Panc1 (cell line): ENCODE measurements at regions not wholly inside any gene's neighbourhood (a gene's known extent, or its start where the extent isn't known, plus 50 kb on each side); places are given as distances from the start of the nearest gene placed in this dataset.

Source experiments
- POLR2AphosphoS5 ChIP-seq: IDR thresholded peaks from 2 replicates; pipeline ENCODE4 v1.6.1; 2012; ENCODE audit warnings: mild to moderate bottlenecking, low read depth, low read length, moderate library complexity
- TF ChIP-seq, protein P1 (sequence below): fragments of 450-650 bp; IDR thresholded peaks from 2 replicates; pipeline ENCODE4 v1.5.1; 2017; ENCODE audit warnings: mild to moderate bottlenecking
- TF ChIP-seq, protein P2 (sequence below), 2 experiments: IDR thresholded peaks; 2 replicates each; pipeline ENCODE4 v1.6.1; 2011 to 2012; ENCODE audit warnings: low read depth in 2 of 2, control low read depth in 1 of 2, low read length in 1 of 2, mild to moderate bottlenecking in 1 of 2, moderate library complexity in 1 of 2; ENCODE audit not compliant: insufficient read depth in 1 of 2

DNA sequence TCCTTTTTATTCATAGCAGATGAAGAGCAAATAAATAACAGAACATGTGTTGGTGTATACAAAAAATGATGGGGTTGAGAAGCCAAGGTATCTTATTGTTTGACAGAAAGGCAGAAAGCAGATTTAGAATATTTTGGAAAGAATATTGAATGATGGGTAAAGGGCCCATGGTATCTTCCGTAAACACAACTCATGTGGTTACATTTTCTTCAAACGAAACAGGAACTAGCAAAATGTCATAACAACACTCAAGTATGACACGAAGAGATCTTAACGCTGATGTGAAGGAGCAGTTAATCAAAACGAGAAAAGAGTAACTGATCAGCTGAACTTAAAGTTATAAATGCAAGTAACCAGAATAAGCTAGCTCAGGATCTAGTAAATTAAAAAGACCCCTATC lies 195.7 kb upstream of the GK2 start:
- TF ChIP-seq, protein P1, sequence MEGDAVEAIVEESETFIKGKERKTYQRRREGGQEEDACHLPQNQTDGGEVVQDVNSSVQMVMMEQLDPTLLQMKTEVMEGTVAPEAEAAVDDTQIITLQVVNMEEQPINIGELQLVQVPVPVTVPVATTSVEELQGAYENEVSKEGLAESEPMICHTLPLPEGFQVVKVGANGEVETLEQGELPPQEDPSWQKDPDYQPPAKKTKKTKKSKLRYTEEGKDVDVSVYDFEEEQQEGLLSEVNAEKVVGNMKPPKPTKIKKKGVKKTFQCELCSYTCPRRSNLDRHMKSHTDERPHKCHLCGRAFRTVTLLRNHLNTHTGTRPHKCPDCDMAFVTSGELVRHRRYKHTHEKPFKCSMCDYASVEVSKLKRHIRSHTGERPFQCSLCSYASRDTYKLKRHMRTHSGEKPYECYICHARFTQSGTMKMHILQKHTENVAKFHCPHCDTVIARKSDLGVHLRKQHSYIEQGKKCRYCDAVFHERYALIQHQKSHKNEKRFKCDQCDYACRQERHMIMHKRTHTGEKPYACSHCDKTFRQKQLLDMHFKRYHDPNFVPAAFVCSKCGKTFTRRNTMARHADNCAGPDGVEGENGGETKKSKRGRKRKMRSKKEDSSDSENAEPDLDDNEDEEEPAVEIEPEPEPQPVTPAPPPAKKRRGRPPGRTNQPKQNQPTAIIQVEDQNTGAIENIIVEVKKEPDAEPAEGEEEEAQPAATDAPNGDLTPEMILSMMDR, result no peak
- TF ChIP-seq POLR2AphosphoS5, result no peak
- TF ChIP-seq, protein P2, sequence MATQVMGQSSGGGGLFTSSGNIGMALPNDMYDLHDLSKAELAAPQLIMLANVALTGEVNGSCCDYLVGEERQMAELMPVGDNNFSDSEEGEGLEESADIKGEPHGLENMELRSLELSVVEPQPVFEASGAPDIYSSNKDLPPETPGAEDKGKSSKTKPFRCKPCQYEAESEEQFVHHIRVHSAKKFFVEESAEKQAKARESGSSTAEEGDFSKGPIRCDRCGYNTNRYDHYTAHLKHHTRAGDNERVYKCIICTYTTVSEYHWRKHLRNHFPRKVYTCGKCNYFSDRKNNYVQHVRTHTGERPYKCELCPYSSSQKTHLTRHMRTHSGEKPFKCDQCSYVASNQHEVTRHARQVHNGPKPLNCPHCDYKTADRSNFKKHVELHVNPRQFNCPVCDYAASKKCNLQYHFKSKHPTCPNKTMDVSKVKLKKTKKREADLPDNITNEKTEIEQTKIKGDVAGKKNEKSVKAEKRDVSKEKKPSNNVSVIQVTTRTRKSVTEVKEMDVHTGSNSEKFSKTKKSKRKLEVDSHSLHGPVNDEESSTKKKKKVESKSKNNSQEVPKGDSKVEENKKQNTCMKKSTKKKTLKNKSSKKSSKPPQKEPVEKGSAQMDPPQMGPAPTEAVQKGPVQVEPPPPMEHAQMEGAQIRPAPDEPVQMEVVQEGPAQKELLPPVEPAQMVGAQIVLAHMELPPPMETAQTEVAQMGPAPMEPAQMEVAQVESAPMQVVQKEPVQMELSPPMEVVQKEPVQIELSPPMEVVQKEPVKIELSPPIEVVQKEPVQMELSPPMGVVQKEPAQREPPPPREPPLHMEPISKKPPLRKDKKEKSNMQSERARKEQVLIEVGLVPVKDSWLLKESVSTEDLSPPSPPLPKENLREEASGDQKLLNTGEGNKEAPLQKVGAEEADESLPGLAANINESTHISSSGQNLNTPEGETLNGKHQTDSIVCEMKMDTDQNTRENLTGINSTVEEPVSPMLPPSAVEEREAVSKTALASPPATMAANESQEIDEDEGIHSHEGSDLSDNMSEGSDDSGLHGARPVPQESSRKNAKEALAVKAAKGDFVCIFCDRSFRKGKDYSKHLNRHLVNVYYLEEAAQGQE (IDR thresholded peaks at IDR 0.05; ENCODE audit: insufficient read depth in 1 of 2, low read depth in 2 of 2, low read length in 1 of 2), result no peak
